ENCODE measurements at regions not wholly inside any gene's neighbourhood (a gene's known extent, or its start where the extent isn't known, plus 50 kb on each side); places are given as distances from the start of the nearest gene placed in this dataset.

DNA sequence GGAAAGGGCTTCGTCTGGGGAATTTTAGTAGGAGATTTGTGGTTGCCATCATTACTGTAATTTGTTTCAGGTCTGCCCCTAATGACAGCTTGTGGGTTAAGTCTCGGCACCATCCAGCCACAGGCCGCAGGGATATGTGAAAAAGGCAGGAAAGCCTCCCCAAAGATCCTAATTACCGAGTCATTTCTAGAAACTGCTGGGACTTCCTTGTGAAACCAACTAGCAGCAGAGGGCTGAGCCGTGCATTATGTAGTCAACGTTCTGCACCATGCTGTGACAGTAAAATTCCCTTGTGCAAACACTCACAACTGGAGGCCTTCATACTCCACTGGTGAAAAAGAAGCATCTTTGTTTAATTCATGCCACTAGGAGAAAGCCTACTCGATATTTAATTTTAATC lies 230.3 kb downstream of the MPDZ start:
- DNase-seq (ENCODE audit: low read depth): peak; percentile 47
- no peak overlapping the region for H3K4me3 ChIP-seq (ENCODE audit: low read depth, low read length)
- TF ChIP-seq, protein P1, sequence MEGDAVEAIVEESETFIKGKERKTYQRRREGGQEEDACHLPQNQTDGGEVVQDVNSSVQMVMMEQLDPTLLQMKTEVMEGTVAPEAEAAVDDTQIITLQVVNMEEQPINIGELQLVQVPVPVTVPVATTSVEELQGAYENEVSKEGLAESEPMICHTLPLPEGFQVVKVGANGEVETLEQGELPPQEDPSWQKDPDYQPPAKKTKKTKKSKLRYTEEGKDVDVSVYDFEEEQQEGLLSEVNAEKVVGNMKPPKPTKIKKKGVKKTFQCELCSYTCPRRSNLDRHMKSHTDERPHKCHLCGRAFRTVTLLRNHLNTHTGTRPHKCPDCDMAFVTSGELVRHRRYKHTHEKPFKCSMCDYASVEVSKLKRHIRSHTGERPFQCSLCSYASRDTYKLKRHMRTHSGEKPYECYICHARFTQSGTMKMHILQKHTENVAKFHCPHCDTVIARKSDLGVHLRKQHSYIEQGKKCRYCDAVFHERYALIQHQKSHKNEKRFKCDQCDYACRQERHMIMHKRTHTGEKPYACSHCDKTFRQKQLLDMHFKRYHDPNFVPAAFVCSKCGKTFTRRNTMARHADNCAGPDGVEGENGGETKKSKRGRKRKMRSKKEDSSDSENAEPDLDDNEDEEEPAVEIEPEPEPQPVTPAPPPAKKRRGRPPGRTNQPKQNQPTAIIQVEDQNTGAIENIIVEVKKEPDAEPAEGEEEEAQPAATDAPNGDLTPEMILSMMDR (conservative IDR thresholded peaks at IDR 0.05; ENCODE audit: low read depth, low read length): no peak

DNA sequence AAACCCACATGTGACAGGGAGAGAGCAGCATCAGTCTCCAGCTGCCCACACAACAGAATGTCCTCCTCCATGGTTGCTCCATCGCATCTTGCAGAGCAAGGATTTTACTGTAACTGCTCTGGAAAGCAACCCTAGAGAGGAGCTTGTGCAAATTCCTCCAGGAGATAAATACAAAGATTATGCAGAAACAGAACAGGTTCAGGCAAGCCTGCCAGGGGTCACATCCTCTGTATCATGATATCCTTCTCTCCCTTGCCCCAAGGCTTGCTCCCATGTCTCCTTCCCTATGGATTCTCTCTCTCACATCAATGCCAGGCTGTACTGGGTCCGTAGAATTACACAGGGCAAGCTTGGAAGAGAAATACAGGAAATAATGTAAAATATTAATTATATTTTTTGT lies 226.0 kb downstream of the MPDZ start:
- TF ChIP-seq, protein P1 (conservative IDR thresholded peaks at IDR 0.05; ENCODE audit: low read depth, low read length): no peak
- H3K4me3 ChIP-seq (ENCODE audit: low read depth, low read length): no peak overlapping the region
- DNase-seq (ENCODE audit: low read depth): no peak

DNA sequence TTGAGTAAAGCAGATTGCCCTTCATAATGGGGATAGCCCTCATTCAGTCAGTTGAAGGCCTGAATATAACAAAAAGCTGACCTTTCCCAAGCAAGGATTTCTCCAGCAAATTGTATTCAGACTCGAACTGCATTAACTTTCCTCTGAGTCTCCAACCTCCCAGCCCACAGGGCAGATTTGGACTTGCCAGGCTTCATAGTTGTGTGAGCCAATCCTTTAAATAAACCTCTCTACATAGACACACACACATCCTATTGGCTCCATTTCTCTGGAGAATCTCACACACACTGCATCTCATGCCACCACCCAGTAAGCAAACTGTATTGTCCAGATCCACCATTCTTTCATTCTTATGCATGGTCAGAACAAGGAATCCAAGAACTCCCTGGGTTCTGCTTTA lies 225.1 kb downstream of the MPDZ start:
- DNase-seq (ENCODE audit: low read depth): no peak
- no peak overlapping the region for H3K4me3 ChIP-seq (ENCODE audit: low read depth, low read length)
- TF ChIP-seq, protein P1 (conservative IDR thresholded peaks at IDR 0.05; ENCODE audit: low read depth, low read length): no peak
